SU-DHL-6 (cell line): ENCODE measurements at regions not wholly inside any gene's neighbourhood (a gene's known extent, or its start where the extent isn't known, plus 50 kb on each side); places are given as distances from the start of the nearest gene placed in this dataset.

ENCODE experiments used
- CTCF ChIP-seq: fragments of 200-600 bp; sonication (generic); IDR thresholded peaks from one replicate; pipeline ENCODE4 v1.5.1; 2017; ENCODE audit warnings: antibody characterized with exemption, mild to moderate bottlenecking, low read length, moderate library complexity; ENCODE audit not compliant: insufficient read depth, poor library complexity, severe bottlenecking
- EZH2phosphoT487 ChIP-seq: fragments of 200-600 bp; sonication (generic), shearing (Covaris generic); conservative IDR thresholded peaks from 2 replicates; pipeline ENCODE4 v1.6.1; 2018; ENCODE audit warnings: mild to moderate bottlenecking, antibody characterized with exemption, low read length, moderate library complexity, mixed read lengths

GRCh38 chr14:104268725-104269436 is 130.5 kb downstream of the KIF26A start:
- no peak for TF ChIP-seq CTCF
- TF ChIP-seq EZH2phosphoT487: no peak
